ENCODE measurements at regions not wholly inside any gene's neighbourhood (a gene's known extent, or its start where the extent isn't known, plus 50 kb on each side); places are given as distances from the start of the nearest gene placed in this dataset.

DNA sequence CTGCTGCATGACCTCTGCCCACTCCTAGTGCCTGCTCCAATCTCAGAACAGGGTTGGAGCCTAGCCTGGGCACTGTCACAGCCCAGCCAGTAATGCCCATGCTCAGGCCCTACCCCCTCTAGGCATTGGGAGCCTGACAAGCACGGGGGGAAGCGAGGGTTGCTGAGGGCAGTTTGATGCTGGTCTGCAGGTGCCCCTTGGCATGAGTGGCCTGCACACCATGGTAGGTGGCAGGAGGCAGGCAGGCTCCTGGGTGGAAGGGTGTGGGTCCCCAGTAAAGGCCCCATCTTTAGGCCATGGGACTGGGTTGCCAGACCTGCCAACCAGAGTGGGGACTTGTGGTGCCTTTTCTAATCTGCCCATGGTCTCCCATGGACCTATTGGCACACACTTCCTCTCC lies 72.1 kb upstream of the DCAF12L2 start:
- ChIA-PET POLR2A (no interaction called here), CTCF (ENCODE audit: low intra/inter-chr PET ratio, low total read pairs) (no interaction called here)
- H3K27me3 ChIP-seq (ENCODE audit: control insufficient read depth in 1 of 2, insufficient read depth in 2 of 2, low read length in 2 of 2): no peaks in the 10 kb centered on the region
- H3K4me3 ChIP-seq (replicated peaks in 1 of 3; ENCODE audit: insufficient read depth in 1 of 3, low read depth in 2 of 3, low read length in 3 of 3): no peak overlapping the region
- H3K27ac ChIP-seq (ENCODE audit: extremely low read length, insufficient read depth, low read length): no peak overlapping the region
- FAIRE-seq (no peak), DNase-seq (ENCODE audit: low spot score) (no peak), ATAC-seq (no peak)
- BruUV-seq (replicated peaks): no TSS peak
- no peak overlapping the region for H2AFZ ChIP-seq (ENCODE audit: low read length)
- no peaks in the 10 kb centered on the region for H3K4me1 ChIP-seq (ENCODE audit: insufficient read depth, low read length)
- peaks cover 24% of the 10 kb centered on the region for H3K9me3 ChIP-seq (ENCODE audit: low read length)
- H3K36me3 ChIP-seq (replicated peaks in 1 of 2; ENCODE audit: control insufficient read depth in 1 of 2, insufficient read depth in 2 of 2, low read length in 2 of 2): no peaks in the 10 kb centered on the region
- in situ Hi-C loops (cut with HindIII; ENCODE audit: extremely low pct_ligation_motif_present, low pct_unique_long_range_greater_than_20kb): no loop called here
- no CpG with 5 or more reads among the region's 2 CpGs for WGBS (ENCODE audit: low lambda C conversion rate)
- no peaks in the 10 kb centered on the region for H3K79me2 ChIP-seq (ENCODE audit: insufficient read depth, low read length)
- no peaks in the 10 kb centered on the region for H4K20me1 ChIP-seq (ENCODE audit: insufficient read depth, low read length)
- H3K9ac ChIP-seq (ENCODE audit: insufficient read depth, low read depth, low read length): no peak overlapping the region
- intact Hi-C loops (cut with micrococcal nuclease; ENCODE audit: unreplicated experiment): no loop called here
- no peak overlapping the region for H3K4me2 ChIP-seq (ENCODE audit: low read depth, low read length)
- no peak for TF ChIP-seq CC2D1A (CRISPR knock-in tag; IDR thresholded peaks at IDR 0.05)
- no peak for TF ChIP-seq ZMYM2 (CRISPR knock-in tag; IDR thresholded peaks at IDR 0.05)
- TF ChIP-seq HNF4A (CRISPR knock-in tag; IDR thresholded peaks at IDR 0.05): no peak
- no peak for TF ChIP-seq ZSCAN12 (CRISPR knock-in tag; IDR thresholded peaks at IDR 0.05)
- no peak for TF ChIP-seq ZNF230 (CRISPR knock-in tag; IDR thresholded peaks at IDR 0.05)
- no peak for TF ChIP-seq RBM39 (IDR thresholded peaks at IDR 0.05; ENCODE audit: low read depth, low read length, poor library complexity, severe bottlenecking)
- no peak for TF ChIP-seq HOXA7 (CRISPR knock-in tag; IDR thresholded peaks at IDR 0.05)
- TF ChIP-seq, protein P1, sequence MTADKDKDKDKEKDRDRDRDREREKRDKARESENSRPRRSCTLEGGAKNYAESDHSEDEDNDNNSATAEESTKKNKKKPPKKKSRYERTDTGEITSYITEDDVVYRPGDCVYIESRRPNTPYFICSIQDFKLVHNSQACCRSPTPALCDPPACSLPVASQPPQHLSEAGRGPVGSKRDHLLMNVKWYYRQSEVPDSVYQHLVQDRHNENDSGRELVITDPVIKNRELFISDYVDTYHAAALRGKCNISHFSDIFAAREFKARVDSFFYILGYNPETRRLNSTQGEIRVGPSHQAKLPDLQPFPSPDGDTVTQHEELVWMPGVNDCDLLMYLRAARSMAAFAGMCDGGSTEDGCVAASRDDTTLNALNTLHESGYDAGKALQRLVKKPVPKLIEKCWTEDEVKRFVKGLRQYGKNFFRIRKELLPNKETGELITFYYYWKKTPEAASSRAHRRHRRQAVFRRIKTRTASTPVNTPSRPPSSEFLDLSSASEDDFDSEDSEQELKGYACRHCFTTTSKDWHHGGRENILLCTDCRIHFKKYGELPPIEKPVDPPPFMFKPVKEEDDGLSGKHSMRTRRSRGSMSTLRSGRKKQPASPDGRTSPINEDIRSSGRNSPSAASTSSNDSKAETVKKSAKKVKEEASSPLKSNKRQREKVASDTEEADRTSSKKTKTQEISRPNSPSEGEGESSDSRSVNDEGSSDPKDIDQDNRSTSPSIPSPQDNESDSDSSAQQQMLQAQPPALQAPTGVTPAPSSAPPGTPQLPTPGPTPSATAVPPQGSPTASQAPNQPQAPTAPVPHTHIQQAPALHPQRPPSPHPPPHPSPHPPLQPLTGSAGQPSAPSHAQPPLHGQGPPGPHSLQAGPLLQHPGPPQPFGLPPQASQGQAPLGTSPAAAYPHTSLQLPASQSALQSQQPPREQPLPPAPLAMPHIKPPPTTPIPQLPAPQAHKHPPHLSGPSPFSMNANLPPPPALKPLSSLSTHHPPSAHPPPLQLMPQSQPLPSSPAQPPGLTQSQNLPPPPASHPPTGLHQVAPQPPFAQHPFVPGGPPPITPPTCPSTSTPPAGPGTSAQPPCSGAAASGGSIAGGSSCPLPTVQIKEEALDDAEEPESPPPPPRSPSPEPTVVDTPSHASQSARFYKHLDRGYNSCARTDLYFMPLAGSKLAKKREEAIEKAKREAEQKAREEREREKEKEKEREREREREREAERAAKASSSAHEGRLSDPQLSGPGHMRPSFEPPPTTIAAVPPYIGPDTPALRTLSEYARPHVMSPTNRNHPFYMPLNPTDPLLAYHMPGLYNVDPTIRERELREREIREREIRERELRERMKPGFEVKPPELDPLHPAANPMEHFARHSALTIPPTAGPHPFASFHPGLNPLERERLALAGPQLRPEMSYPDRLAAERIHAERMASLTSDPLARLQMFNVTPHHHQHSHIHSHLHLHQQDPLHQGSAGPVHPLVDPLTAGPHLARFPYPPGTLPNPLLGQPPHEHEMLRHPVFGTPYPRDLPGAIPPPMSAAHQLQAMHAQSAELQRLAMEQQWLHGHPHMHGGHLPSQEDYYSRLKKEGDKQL (CRISPR knock-in tag; IDR thresholded peaks at IDR 0.05; ENCODE audit: low read depth): no peak
- TF ChIP-seq TBX3 (IDR thresholded peaks at IDR 0.05; ENCODE audit: borderline replicate concordance): no peak
- TF ChIP-seq ETV6 (CRISPR knock-in tag; conservative IDR thresholded peaks at IDR 0.05): no peak
- TF ChIP-seq, protein P2, sequence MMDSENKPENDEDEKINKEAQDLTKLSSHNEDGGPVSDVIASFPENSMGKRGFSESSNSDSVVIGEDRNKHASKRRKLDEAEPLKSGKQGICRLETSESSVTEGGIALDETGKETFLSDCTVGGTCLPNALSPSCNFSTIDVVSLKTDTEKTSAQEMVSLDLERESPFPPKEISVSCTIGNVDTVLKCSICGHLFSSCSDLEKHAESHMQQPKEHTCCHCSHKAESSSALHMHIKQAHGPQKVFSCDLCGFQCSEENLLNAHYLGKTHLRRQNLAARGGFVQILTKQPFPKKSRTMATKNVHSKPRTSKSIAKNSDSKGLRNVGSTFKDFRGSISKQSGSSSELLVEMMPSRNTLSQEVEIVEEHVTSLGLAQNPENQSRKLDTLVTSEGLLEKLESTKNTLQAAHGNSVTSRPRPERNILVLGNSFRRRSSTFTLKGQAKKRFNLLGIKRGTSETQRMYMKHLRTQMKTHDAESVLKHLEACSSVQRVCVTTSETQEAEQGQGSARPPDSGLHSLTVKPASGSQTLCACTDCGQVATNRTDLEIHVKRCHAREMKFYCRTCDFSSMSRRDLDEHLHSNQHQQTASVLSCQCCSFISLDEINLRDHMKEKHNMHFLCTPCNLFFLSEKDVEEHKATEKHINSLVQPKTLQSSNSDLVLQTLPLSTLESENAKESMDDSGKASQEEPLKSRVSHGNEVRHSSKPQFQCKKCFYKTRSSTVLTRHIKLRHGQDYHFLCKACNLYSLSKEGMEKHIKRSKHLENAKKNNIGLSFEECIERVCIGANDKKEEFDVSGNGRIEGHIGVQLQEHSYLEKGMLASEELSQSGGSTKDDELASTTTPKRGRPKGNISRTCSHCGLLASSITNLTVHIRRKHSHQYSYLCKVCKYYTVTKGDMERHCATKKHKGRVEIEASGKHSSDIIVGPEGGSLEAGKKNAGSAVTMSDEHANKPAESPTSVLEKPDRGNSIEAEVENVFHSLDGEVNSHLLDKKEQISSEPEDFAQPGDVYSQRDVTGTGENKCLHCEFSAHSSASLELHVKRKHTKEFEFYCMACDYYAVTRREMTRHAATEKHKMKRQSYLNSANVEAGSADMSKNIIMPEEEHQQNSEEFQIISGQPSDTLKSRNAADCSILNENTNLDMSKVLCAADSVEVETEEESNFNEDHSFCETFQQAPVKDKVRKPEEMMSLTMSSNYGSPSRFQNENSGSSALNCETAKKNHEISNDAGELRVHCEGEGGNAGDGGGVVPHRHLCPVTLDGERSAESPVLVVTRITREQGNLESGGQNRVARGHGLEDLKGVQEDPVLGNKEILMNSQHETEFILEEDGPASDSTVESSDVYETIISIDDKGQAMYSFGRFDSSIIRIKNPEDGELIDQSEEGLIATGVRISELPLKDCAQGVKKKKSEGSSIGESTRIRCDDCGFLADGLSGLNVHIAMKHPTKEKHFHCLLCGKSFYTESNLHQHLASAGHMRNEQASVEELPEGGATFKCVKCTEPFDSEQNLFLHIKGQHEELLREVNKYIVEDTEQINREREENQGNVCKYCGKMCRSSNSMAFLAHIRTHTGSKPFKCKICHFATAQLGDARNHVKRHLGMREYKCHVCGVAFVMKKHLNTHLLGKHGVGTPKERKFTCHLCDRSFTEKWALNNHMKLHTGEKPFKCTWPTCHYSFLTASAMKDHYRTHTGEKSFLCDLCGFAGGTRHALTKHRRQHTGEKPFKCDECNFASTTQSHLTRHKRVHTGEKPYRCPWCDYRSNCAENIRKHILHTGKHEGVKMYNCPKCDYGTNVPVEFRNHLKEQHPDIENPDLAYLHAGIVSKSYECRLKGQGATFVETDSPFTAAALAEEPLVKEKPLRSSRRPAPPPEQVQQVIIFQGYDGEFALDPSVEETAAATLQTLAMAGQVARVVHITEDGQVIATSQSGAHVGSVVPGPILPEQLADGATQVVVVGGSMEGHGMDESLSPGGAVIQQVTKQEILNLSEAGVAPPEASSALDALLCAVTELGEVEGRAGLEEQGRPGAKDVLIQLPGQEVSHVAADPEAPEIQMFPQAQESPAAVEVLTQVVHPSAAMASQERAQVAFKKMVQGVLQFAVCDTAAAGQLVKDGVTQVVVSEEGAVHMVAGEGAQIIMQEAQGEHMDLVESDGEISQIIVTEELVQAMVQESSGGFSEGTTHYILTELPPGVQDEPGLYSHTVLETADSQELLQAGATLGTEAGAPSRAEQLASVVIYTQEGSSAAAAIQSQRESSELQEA (CRISPR knock-in tag; IDR thresholded peaks at IDR 0.05; ENCODE audit: not compliant biosample characterization): no peak
- no peak for TF ChIP-seq NR1H2 (CRISPR knock-in tag; IDR thresholded peaks at IDR 0.05; ENCODE audit: borderline replicate concordance, low read depth)

Data from HepG2 (cell line).